HG03060 (cell line): ENCODE measurements at regions not wholly inside any gene's neighbourhood (a gene's known extent, or its start where the extent isn't known, plus 50 kb on each side); places are given as distances from the start of the nearest gene placed in this dataset.

Source experiments
- ATAC-seq: cut with Tn5 transposase; IDR thresholded peaks from one replicate; pipeline ENCODE4 v1.9.1; 2021; ENCODE audit warnings: low read depth, moderate number of reproducible peaks; ENCODE audit not compliant: unreplicated experiment

DNA sequence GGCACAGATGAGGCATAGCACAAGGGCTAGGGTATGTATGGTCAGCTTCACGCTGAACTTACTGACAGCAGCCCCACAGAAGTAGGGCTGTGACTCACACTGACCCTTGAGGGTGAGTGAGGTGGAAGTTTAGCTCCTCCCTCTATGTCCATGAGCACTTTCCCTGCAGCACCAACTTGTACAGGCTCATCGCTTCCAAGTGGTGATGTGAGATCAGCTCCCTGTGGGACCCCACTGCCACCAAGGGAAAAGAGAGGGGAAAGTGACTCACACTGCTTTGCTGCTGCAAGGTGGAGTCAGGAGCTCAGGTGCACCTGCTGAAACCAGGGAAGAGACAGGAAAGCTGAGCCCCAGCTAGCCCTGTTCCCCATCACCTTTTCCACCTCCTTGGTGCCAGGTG is 91.5 kb downstream of the TEX51 start:
- ATAC-seq, result no peak

DNA sequence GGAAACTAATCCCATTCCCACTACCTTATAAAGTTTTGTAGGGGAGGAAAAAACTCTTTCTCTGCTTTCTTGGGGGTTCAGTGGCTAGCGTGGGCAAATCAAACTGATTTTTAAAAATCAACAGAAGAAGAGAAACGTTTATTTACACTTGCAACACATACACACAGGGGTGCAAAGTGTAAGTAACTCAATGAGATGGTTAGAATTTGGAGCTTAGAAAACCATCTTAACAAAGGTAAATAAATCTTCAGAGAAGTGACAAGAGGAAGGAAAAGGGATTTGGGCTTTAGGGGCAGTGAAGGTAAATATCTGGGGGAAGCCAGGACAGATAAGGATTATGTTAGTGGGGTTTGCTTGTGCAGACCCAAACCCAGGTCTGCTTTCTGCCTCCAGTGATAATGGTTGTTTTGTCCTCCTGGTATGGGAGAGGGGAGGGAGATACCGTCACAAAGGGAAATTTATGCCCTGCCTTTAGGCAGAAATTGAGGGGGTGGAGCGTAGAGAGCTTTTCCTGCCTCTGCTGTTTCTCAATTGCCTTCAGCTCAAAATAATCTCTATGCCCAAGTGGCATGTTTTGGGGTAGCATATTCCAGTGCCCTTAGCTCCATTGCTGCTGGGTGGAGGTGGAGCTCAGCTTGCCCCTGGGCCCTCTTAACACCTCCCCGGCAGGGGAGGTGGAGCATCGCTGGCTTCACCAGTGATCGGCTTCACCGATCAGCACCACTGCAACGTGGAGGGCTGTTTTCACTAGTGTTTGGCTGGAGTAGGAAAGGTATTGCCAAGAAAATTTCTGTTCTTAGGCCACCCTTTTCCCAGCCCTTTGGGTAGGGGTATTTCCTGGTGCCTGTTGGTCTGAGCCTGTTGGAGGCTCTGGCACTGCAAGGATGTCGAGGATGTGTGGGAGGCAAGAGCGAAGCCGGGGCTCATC is 92.2 kb downstream of the TEX51 start:
- ATAC-seq, result no peak

- no peak for ATAC-seq
These were observed 95.7 kb downstream of the TEX51 start for GRCh38 chr2:126994340-126994777.

DNA sequence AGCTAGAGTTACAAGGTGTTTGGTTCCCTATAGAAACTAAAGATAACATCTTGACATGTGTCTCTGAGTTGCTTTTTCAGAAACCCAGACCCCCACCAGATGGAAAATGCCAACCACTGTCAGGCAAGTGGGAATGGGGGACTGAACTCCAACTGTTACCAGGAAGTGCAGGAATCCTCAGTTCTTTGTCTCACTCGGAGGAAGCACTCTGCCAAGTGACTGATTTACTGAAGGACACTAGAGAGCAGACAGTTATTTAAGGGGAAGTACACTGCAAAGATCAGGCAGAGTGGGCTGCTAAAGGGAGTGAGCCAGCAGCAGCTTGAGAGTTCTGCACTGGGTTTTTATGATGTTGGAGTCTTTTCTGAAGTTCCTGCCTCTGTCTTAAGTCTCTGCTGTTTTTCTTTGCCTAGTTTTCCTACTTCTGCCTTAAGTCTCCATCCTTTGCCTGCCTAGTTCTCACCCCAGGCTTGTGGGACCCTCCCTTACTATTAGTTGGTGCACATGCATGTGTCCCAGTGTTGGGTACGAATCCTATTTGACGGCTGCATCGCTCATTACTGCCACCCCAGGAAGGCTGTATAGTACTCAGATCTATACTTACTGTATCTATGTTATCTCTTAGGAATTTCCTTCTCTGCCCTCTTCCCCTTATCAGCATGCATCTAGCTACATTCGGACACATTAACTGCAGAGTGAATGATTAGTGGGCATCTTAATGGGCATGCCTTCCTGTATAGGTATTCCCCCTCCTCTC is 97.1 kb downstream of the TEX51 start:
- no peak for ATAC-seq

DNA sequence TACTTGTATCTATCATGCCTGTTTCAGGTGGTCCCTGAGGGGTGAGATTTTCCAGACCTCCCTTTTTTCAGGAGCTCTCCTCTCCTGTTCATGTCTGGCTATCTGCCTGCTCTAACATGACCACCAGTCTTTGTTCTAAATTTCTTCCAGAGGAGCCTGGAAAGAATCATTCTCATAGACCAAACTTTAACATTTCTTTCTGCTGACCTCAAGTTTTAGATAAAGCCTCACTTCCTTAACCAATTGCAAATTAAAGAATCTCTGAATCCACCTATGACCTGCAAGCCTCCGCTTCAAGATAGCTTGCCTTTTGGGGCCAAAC is 97.6 kb downstream of the TEX51 start:
- no peak for ATAC-seq
